ENCODE measurements at regions not wholly inside any gene's neighbourhood (a gene's known extent, or its start where the extent isn't known, plus 50 kb on each side); places are given as distances from the start of the nearest gene placed in this dataset.

DNA sequence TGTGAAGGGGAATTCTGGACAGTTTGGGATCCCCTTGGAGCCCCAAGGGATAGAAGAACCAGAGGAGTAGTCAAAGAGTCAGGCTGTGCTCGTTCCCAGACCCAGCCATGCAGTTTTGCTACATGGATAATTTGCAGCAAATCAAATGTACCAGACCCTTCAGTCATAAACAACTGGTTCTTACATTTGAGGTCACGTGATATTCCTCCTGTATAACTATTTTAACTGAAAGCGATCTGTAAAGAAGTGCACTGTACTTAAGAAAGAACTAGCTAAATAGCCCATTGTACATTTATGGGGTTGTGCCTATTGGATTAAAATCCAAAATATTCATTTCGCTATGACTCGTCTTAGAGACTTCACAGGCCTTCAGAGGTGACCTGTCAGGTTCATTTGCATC lies 550.2 kb upstream of the TENM3 start:
- intact Hi-C loops (cut with DNase I; ENCODE audit: low total_unique reads), result no loop called here
- H3K4me3 ChIP-seq (ENCODE audit: low read depth, poor library complexity, severe bottlenecking), result no peak overlapping the region
- 80 to 84% methylated on average over 5 of the region's 5 CpGs for WGBS, 2 donors
- no peak for TF ChIP-seq POLR2A (IDR thresholded peaks at IDR 0.05)
- TF ChIP-seq, protein P1, sequence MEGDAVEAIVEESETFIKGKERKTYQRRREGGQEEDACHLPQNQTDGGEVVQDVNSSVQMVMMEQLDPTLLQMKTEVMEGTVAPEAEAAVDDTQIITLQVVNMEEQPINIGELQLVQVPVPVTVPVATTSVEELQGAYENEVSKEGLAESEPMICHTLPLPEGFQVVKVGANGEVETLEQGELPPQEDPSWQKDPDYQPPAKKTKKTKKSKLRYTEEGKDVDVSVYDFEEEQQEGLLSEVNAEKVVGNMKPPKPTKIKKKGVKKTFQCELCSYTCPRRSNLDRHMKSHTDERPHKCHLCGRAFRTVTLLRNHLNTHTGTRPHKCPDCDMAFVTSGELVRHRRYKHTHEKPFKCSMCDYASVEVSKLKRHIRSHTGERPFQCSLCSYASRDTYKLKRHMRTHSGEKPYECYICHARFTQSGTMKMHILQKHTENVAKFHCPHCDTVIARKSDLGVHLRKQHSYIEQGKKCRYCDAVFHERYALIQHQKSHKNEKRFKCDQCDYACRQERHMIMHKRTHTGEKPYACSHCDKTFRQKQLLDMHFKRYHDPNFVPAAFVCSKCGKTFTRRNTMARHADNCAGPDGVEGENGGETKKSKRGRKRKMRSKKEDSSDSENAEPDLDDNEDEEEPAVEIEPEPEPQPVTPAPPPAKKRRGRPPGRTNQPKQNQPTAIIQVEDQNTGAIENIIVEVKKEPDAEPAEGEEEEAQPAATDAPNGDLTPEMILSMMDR (IDR thresholded peaks at IDR 0.05), result no peak
- no peak for DNase-seq (ENCODE audit: low spot score in 2 of 2)

DNA sequence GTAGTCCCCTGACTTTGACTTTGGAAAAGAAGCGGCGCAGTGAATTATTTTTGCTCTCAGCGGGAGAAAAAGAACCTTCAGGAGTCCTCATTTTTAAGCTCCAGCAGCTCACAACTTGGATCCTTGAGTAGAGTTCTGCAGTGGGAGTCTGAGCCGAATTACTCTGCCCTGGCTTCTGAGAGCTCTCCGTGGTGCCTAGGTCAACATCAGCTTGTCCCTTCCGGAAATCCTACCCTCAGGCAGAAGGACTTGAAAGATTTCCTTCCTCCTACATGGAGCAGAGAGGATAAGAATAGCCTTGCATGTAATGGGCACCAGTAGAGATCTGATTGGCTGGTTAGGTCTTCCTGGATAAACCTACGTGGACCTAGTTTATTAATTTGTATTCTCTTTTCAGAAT lies 549.7 kb upstream of the TENM3 start:
- TF ChIP-seq POLR2A (IDR thresholded peaks at IDR 0.05), result no peak
- TF ChIP-seq, protein P1 (IDR thresholded peaks at IDR 0.05), result no peak
- no peak for DNase-seq (ENCODE audit: low spot score in 2 of 2)
- 75 to 82% methylated on average over 7 of the region's 7 CpGs for WGBS, 2 donors
- no peak overlapping the region for H3K4me3 ChIP-seq (ENCODE audit: low read depth, poor library complexity, severe bottlenecking)
- intact Hi-C loops (cut with DNase I; ENCODE audit: low total_unique reads), result no loop called here

DNA sequence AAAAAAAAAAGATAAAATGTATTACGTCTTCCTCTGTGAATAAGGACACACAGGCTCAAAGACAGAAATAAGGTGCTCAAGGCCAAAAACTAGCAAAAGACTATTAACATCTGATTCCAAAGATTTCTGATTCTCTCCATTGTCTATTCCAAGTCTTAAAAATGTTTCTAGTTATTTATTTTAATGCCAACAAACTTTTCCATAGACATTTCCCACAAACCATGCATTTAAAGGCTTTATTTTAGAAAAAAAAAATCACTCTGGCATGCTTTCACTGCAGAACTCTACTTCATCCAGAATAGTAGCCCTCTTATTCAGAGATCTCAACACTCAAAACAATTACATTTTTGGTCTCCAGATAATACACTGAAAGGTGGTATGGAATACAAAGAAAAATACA lies 545.0 kb upstream of the TENM3 start:
- 50 to 66% methylated on average over 1 of the region's 1 CpG for WGBS, 2 donors
- intact Hi-C loops (cut with DNase I; ENCODE audit: low total_unique reads), result no loop called here
- TF ChIP-seq, protein P1 (IDR thresholded peaks at IDR 0.05), result no peak
- no peak for TF ChIP-seq POLR2A (IDR thresholded peaks at IDR 0.05)
- DNase-seq (ENCODE audit: low spot score in 2 of 2), result no peak
- H3K4me3 ChIP-seq (ENCODE audit: low read depth, poor library complexity, severe bottlenecking), result no peak overlapping the region

DNA sequence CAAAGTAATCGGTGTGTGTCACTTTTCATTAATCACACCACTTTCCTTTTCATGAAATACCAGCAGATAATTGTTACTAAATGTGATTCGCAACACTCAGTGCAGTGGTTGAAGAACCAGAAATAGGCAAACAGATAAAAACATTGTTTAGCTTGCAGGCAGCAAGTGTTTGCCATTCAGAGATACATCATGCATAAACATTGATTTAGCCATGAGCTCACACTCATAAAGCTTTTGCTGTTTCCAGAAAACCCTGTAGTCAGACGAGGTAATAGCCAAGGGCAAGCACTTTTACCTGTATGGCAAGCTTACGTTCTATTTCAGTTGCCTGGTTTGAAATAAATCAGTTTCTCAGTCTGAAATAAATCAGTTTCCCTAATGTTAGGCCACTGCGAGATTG lies 542.0 kb upstream of the TENM3 start:
- DNase-seq (ENCODE audit: low spot score in 2 of 2), result no peak
- 58 to 66% methylated on average over 5 of the region's 5 CpGs for WGBS, 2 donors

DNA sequence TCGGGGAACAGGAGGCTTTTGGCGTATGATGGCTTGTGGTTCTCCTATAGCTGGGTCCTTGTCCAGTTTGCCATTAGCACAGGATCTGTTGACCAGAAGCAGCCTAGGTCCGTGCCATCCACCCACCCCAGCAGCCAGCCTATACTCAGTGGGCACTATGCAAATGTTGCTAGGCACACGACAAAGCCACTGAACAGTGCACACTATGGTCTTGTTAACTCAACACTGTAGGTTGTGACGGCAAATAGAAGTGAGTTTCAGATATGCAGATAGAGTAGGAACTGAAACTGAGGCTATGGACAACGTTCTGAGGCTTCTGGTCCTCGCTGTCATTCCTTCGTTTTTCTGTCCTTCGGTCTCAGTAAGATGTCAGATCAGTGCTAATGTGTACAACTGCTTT lies 541.3 kb upstream of the TENM3 start:
- no peak overlapping the region for H3K4me3 ChIP-seq (ENCODE audit: low read depth, poor library complexity, severe bottlenecking)
- WGBS, 2 donors, result 82 to 89% methylated on average over 9 of the region's 9 CpGs
- DNase-seq (ENCODE audit: low spot score in 2 of 2), result no peak
- intact Hi-C loops (cut with DNase I; ENCODE audit: low total_unique reads), result no loop called here
- TF ChIP-seq, protein P1 (IDR thresholded peaks at IDR 0.05), result no peak

More for the DNA sequence above, 542.0 kb upstream of the TENM3 start:
- TF ChIP-seq, protein P1 (IDR thresholded peaks at IDR 0.05), result no peak
- H3K4me3 ChIP-seq (ENCODE audit: low read depth, poor library complexity, severe bottlenecking), result no peak overlapping the region
- intact Hi-C loops (cut with DNase I; ENCODE audit: low total_unique reads), result no loop called here

DNA sequence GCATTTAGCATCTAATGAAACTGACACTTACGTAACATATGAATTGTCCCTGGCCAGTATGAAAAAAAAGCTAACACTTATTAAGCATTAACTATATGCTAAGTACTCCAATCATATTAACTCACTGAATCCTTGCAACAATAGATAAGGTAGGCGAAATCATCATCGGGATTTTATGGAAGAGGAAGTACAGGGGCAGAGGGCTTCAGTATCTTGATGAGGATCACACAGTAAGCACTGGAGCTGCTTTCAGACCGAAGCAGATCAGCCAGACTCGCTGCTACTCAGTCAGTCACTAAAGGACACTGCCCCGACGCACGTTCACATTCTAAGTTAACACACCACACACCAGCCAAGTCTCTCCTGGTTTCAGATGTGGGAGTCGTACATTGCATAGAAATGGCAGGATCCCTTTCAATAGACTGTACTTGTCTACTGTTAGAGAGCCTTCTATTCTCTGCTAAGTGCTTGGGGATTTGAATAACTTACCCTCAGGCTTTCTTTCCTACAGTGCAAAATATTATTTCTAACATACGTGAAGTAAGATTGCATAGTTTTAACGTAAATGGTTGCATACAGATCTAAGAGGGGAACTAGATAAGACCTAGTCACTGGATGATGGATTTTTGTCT lies 540.2 kb upstream of the TENM3 start:
- H3K4me3 ChIP-seq (ENCODE audit: low read depth, poor library complexity, severe bottlenecking), result no peak overlapping the region
- no peak for TF ChIP-seq POLR2A (IDR thresholded peaks at IDR 0.05)
- TF ChIP-seq, protein P1 (IDR thresholded peaks at IDR 0.05), result no peak
- intact Hi-C loops (cut with DNase I; ENCODE audit: low total_unique reads), result no loop called here
- WGBS, 2 donors, result 76% methylated on average over 11 of the region's 11 CpGs
- no peak for DNase-seq (ENCODE audit: low spot score in 2 of 2)
